ENCODE measurements at regions not wholly inside any gene's neighbourhood (a gene's known extent, or its start where the extent isn't known, plus 50 kb on each side); places are given as distances from the start of the nearest gene placed in this dataset.

DNA sequence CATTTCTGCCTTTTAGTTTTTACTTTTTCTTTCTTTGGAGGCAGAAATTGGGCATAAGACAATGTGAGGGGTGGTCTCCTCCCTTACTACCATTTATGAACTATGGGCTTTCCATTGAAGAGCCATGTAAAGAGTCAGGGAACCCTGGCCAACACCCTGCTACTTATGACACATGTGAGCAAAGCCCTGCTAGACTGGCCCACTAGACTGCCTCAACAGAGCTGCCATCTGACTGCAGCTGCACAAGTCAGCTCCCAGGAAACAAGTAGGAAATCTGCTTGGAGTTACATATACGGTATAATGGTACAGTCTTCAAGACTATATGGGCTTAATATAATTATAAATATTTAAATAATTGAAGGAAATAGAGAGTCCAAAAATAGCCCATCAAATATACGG is 816.8 kb downstream of the TRIB2 start:
- no peak for DNase-seq (ENCODE audit: low read depth)

DNA sequence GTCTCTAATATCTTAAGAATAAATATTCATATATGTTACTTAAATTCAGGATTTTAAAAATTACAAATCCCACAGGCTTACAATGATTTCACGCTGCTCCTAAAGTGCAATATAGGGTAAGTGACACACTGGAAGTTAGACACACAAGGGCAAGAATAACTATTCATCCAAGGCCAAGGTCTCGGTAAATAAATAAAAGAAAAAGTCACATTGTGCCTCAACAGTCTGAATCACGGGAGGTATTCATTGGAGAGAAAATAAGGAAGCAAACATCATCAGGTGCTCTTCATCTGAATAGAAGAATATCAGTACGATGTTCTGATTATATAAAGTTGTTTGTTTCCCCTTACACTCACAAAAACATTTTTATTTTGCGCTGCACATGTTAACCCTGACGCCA is 820.2 kb downstream of the TRIB2 start:
- DNase-seq (ENCODE audit: low read depth): no peak

DNA sequence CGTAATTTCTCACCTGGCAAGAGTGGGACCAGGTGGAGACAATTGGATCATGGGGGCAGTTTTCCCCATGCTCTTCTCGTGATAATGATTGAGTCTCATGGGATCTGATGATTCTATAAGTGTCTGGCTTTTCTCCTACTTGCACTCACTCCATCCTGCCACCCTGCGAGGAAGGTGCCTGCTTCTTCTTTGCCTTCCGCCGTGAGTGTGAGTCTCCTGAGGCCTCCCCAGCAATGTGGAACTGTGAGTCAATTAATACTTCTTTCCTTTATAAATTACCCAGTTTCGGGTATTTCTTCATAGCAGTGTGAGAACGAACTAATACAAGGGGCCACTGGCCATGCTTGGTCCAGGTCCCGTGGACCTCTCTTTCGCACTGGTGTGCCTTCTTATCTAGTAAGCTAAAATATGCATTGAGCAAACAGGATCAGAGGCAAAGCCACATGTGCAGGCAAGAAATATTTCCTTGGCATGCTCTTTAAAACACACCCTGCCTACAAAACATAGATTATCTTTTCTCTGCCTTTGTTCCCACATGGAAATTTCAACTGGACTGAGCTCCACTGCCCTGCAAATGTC is 821.1 kb downstream of the TRIB2 start:
- no peak for DNase-seq (ENCODE audit: low read depth)

DNA sequence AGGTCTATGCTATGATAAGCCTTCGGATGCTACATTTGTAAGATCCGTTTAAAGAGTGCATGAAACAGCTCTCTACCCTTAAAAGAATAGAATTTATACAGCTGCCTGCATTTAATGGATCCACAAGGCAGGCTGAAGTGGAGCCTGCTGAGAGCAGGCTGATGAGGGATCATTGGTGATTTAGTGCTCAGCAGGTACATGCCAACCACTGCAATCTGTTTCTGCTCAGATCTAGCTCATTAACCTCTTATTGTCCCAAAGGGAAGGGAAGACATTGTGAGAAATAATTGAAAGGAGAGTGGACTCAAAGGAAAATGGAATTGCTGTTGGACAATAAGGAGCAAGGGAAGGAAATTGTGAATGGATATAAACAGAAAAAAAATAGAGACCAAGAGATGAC is 822.6 kb downstream of the TRIB2 start:
- DNase-seq (ENCODE audit: low read depth): no peak

DNA sequence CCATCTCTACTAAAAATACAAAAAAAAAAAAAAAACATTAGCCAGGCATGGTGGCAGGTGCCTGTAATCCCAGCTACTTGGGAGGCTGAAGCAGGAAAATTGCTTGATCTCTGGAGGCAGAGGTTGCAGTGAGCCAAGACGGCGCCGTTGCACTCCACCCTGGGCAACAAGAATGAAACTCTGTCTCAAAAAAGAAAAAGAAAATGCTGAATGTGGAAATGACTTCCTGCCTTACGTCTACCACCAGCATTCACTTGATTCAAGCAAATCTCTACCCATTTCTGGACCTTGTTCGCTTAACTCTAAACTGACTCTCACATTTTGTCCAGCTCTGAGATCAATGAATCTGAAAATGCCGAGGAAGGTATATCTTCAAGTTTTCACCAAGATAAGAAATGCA is 825.3 kb downstream of the TRIB2 start:
- no peak for DNase-seq (ENCODE audit: low read depth)

DNA sequence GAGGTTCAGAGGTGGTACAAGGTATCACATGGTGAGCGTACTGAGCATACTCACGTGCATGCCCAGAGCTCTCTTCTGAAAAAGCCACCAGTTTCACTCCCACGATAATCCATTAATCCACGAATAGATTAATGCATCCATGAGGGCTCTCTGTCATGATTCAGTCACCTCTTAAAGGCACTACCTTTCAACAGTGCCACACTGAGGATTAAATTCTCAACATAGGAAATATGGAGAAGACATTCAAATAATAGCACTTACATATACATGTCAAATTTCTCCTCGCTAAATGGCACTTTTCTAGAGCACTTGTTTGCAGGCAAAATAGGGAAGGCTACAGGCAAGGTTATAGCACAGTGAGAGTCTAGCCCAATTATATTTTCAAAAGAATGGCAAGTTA is 825.9 kb downstream of the TRIB2 start:
- DNase-seq (ENCODE audit: low read depth): no peak

DNA sequence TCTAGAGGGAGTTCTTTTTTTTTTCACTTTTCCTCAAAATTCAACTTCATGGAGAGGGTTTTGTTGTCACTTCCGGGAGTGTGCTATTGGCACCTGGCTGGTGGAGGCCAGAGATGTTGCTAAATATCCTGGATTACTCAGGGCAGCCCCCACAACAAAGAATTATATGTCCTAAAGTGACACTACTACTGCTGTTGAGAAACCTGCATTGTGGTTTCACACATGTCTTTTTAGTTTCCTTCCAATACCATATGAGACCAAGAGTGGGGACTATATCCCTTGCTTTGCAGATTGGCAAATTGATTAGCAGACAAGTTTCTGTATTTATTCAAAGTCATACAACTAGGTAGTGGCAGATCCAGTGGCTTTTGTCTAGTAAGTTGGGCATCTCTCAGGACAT is 826.8 kb downstream of the TRIB2 start:
- DNase-seq (ENCODE audit: low read depth): no peak

DNA sequence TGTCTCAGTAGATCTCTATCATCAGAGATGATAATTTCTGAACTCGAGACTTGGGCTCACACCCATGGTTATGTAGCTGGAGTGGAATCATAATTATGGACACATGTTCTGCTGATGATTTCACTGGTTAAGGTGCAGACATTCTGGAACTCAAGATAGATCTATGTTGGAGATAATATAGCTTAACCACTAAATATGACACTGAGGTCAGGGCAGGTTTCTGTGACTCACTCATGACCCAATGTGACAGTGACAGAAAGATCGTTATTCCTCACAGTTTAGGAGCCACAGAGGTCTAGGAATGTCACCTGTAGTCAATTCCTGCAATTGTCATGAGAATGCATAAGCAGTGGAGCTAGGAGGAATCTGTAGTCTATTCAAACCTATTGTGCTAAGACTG is 828.6 kb downstream of the TRIB2 start:
- DNase-seq (ENCODE audit: low read depth): no peak

DNA sequence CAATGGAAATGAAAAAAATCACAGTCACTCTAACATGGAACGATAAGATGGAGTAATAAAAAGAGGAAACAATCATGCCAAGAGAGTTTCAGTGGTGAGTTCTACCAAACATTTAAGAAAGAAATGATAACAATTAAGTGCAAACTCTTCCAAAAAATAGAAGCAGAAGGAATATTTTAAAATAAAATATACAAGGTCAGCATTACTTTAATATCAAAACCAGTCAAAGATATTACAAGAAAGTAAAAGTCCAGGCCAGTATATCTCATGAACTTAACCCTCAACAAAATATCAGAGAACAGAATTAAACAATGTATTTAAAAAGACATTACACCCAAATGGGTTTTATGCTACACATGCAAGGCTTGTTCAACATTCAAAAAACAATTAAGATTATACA is 829.4 kb downstream of the TRIB2 start:
- no peak for DNase-seq (ENCODE audit: low read depth)

DNA sequence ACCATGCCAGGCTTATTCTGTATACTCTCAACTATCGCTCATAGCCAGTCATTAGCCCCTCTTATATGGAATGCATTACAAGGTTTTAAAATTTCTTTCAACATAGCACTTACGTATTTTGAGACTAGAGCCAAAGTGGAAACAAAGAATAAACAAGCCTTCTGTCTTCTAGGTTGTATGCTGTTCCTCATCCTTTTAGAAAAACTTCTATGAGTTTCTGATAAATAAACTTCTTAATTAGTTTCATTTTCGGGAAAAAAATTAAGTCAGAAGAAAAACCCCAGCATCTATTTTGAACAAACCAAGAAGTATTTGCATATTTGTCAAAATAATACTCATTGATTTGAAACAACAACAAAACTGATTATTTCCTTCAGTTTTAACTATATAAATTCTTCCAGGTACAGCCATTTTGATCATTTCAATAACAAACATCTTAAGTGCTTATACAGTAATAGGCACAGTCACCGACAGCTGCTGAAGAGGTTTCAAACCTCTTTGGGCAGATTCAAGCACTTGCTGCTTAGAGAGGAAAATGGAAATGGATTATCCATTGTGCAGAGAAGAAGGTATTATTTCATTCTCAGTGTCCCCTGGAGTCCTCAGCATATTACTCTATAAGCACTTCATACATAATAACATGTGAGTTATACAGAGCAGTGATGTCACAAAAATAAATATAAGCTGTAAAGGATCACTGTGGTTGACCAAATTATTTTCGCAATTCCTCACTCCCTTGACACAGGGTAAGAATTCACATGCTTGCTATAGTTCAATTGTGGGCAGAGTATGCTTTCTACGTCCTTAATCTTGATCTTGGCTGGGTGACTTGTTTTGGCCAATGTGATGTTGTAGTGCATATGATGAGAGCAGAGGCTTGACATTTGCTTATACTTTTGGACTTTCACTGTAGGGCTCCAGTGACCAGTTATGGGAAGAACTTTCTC is 833.8 kb downstream of the TRIB2 start:
- no peak for DNase-seq (ENCODE audit: low read depth)

DNA sequence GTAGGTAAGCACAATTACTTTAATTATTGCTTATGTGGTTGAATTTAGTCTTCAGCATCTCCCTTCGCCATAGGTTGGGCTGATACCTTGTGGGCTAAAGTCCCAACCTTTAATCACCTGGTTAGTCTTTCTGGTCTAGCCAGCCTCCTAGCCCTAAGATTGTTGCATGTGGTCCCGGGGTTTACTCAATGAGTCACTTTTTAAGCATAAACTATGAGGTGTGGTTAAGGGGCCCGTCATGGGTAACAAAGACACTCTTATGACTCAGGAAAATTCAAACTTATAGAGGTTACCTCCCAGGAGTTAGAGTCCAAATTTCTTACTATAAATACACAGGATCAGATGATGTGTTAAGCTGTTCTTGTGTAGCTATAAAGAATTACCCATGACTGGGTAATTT is 841.6 kb downstream of the TRIB2 start:
- peak; percentile 33 for DNase-seq (ENCODE audit: low read depth)

DNA sequence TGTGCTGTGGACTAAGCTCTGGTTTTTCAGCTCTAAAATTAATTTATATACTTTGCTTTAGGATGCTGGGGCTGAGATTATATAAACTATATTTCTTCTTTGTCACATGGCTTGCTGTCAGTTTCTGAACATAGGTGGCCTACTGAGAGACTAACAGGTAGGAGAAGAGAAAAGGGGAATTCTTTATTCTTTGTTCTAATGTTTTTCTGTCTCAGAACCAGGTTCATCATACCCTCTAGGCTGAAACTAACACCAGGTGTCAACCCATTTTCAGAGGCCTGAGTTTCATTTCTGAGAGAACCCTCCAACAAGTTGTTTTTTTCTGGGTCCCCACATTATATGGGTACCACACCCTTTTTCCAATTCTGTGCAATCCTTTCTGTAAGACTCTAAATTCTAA is 843.6 kb downstream of the TRIB2 start:
- DNase-seq (ENCODE audit: low read depth): no peak

DNA sequence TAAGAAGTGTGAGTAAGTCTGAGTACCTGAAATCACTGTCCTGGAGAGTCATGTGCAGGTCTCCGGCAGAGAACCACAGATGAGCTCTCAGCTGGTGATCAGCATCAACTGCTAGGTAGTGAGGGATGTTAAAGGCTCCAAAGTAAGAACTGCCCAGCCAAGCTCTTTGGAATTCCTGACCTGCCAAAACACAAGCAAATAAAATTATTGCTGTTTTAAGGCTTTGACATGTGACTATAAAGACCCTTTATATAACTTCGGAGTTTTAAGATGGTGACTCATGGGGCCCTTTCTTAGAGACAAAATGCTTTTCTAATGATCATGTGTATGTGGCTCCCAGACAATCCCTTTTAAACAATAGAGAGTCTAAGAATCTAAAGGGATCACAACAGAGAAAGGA is 855.7 kb downstream of the TRIB2 start:
- DNase-seq (ENCODE audit: low read depth): no peak

DNA sequence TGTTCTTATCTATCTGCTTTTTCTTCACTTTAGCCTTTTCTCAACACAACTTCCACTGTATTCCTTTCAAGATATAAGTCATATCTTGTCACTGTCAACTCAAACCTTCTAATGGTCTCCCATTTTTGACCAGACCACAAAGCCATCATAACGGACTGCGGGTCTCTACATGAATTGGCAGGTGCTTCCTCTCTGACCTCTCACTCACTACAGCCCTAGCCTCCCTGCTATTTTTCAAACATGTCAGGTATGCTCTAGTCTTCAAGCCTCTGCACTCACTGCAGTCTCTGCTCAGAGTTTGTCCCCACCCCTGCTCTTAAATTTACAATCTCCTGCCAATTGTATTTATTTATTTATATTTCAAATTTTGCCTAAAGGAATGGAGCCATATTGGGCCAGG is 858.1 kb downstream of the TRIB2 start:
- DNase-seq (ENCODE audit: low read depth): no peak

DNA sequence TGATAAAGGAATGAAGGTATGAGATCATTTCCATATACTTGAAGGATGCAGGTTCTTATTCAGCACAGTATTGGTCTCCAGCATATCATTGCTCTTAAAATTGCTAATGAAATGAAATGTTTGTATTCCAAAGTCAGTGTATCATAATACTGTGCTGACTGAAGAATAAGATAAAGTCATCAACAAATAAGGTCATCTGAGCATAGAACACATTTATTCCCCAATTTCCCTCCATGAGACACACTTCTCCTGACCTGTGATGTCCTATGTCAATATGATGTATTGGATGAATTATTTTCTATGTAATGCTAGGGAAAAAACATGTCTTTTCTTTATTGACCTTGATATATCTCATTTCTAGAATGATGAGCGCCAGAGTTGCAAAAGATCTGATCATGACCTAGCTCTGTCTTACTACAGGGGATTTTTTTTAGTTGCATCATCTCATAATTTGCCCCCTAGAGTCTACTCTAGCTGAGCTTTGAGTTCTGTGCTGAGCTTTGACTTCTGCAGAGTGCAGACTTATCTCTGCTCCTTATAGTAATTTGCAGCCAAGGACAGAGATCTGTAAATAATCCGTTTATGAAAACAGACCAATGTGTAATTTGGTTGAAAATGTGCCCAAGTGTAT is 859.8 kb downstream of the TRIB2 start:
- no peak for DNase-seq (ENCODE audit: low read depth)

DNA sequence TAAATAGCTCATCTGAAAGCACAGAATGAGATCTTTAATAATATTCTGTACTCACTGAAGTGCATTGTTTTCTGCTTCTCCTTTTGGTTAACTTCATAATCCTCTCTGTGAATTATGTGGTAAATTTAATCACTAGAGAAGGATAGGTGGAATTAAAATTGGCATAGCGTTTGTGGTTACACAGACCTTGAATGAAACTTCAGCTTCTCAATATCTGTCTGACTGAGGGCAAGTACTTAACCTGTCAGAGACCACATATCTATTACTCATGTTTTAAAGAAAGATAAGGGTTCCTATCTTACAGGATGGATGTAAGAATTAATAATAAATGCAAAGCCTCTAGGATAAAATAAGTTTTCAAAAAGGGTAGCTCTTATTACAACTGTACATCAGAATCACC is 861.8 kb downstream of the TRIB2 start:
- no peak for DNase-seq (ENCODE audit: low read depth)

DNA sequence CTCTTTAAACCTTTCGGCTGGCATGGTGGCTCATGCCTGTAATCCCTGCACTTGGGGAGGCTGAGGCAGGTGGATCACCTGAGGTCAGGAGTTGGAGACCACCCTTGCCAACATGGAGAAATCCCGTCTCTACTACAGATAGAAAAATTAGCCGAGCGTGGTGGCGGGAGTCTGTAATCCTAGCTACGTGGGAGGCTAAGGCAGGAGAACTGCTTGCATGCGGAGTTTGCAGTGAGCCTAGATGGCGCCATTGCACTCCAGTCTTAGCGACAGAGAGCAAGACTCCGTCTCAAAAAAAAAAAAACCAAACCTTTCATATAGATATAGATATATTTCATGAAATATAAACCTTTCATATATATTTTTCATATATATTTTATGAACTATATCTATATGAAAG is 864.7 kb downstream of the TRIB2 start:
- no peak for DNase-seq (ENCODE audit: low read depth)

DNA sequence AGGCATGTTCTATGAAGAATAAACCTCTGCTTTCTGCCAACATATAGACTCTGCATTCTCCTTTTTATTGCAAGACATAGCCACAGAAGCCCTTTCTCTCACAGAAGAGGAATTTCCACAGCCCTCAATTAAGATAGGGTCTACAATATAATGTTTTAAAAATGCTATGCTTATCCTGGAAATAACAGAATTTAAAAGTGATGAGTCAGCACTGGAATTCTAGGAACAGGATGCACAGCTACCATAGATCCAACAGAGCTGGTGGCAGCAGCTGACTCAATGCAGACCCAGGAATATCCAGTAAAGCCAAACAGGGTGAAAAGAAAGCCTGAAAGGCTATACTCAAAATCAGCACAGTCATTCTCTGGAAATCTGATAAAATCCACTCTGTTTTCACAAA is 866.9 kb downstream of the TRIB2 start:
- DNase-seq (ENCODE audit: low read depth): no peak

DNA sequence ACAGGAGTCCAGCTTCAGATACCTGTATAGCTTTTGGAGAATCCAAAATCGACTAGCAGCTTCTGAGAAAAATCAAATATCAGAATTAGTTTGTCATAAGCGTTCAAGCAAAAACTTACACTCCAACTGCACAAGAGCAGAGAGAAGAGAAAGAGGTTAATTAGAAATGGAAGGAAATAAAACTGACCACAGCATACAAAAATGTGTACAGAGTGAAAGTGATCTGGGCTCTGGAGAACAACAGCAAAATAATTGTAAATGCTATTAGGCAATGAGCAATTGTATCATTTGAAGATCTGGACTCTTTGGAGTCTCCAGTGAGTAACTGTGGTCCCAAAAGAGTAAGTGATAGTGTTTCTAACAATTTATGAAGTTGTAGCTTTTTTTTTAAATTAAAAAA is 867.3 kb downstream of the TRIB2 start:
- DNase-seq (ENCODE audit: low read depth): no peak

DNA sequence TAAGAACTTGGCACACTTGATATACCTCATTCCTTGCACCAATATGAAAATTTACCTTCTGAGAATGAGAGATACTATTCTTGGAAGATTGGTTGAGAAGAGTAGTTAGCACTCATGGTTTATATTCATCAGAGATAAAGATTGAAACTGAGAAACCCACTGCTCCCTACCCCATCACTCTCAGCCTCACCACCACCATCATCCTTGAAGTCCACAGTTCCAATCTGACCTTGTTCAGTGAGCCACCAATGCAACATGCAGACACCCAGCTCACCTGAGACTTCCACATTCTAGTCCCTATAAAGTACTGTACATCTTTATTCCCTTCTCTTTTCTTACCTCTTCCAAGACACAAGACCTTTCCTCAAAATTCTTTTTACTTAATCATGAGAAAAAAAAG is 869.0 kb downstream of the TRIB2 start:
- no peak for DNase-seq (ENCODE audit: low read depth)

DNA sequence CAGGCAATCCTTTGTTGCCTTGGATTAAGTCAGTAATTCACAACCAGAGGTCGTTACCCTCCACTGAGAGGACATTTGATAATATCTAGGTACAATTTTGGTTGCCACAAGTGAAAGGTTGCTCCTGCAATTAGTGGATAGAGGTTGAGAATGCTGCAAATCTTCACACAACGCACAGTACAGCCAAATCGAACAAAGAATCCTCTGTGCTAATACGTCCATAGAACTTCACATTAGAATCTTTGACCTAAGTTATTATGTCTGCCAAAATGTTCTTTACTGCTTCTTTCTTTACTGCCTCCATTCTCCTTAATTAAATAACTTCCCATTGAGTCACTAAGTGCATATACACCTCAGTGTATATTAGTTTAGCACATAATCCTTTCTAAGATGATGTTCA is 879.5 kb downstream of the TRIB2 start:
- no peak for DNase-seq (ENCODE audit: low read depth)

DNA sequence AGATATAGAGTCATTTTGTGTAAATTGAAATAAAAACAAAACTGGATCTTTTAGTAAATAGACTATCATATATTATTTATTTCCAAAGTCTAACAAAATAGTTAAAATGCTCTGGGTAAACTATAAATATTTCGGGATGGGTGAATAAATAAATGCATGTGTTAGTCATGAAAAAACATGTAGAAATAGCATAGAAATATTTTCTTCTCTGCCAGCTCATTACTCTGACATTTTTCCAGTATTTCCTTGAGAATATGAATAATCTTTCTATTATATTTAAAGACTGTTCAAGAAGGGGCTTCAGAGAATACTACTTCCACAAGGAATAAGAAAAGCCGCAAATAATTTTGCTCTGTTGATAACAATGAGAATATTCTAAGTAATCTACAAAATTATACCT is 880.4 kb downstream of the TRIB2 start:
- no peak for DNase-seq (ENCODE audit: low read depth)

DNA sequence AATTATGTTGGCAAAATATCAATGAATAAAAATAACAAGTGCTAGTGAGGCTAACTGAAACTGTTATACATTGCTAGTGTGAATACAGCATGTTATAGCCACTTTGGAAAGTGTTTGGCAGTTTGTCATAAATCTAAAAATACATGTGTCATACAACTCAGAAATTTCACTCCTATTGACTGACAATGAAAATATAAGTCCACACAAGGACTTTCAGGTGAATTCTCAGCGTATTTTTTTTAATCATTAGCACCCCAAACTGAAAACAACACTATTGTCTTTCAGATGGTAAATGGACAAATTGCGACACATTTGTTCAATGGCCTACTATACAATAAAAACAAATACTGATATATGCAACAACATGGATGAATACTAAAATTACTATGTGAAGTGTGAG is 884.8 kb downstream of the TRIB2 start:
- no peak for DNase-seq (ENCODE audit: low read depth)

Data from stromal cell of bone marrow (primary cell).